Right forelimb (tissue), 1 donor: ENCODE measurements at regions not wholly inside any gene's neighbourhood (a gene's known extent, or its start where the extent isn't known, plus 50 kb on each side); places are given as distances from the start of the nearest gene placed in this dataset.

ENCODE experiments used
- DNase-seq: peaks from one replicate; pipeline ENCODE4 v3.0.0-alpha.2; 2018

- DNase-seq = no peak
These were observed 197.9 kb upstream of the FOXQ1 start for GRCh38 chr6:1113916-1114540.

DNA sequence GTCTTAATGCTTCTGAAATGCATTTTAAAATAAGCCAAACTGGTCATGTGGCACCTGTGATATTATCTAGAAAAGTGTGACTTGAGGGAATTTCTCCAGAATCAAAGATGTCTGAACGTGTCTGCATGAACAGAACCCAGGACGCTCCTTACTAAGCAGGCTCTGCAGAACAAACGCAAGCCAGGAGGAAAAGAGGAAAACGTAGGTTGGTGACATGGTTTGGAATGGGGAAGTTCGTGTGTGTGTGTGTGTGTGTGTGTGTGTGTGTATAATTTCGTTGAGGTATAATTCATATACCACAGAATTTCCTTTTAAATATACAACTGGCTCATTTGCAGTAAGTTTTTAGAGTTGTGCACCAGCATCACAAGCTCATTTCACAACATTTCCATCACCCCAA, 200.5 kb upstream of the FOXQ1 start:
- no peak for DNase-seq

DNA sequence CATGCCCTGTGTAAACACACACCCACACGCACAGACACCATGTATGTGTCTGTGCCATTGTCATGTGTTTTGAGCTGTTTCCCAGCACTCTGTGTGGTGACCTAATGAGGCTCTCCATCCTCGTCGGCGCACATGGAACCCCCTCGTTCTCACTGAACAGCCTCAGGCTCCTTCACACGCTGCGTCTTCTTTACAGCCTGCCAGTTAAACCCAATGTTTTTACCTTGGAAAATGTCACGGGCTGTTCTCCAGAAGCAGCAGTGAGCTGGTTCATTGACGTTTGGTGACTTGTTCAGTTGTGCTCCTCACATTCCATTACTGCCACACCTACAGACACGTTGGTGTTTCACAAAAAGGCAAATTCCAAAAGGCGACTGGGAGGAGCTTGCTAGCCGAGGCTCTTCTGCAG, 201.0 kb upstream of the FOXQ1 start:
- DNase-seq = no peak

- no peak for DNase-seq
These were observed 201.7 kb upstream of the FOXQ1 start for GRCh38 chr6:1110164-1110563.

- no peak for DNase-seq
These were observed 202.8 kb upstream of the FOXQ1 start for GRCh38 chr6:1109134-1109533.

DNA sequence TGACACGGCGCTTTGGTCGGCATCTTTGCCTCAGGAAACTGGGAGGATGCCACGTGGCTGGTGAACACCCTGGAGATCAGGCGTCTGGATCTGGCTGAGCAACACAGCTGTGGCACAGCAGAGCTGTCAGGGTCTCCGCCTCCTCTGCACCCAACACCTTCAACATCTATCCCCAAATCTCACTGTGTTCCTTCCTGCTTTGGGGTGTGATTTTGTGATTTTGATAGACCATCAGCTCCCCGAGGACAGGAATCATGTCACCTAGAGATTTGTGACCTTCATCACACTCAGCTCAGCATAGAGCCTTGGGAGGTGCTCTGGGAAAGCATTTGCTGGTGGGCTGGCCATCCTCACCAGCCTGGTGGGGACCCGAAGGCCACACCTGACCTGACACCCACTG, 203.7 kb upstream of the FOXQ1 start:
- no peak for DNase-seq

- no peak for DNase-seq
These were observed 204.3 kb upstream of the FOXQ1 start for GRCh38 chr6:1107578-1107977.

- no peak for DNase-seq
These were observed 206.0 kb upstream of the FOXQ1 start for GRCh38 chr6:1105833-1106400.

GRCh38 chr6:1104988-1105670, 206.8 kb upstream of the FOXQ1 start:
- DNase-seq = no peak

GRCh38 chr6:1103945-1104623, 207.8 kb upstream of the FOXQ1 start:
- no peak for DNase-seq

GRCh38 chr6:1103021-1103420, 208.9 kb upstream of the FOXQ1 start:
- no peak for DNase-seq

- DNase-seq = no peak
These were observed 211.6 kb upstream of the FOXQ1 start for GRCh38 chr6:1100269-1100668.

GRCh38 chr6:1099264-1099663, 212.6 kb upstream of the FOXQ1 start:
- DNase-seq = no peak

DNA sequence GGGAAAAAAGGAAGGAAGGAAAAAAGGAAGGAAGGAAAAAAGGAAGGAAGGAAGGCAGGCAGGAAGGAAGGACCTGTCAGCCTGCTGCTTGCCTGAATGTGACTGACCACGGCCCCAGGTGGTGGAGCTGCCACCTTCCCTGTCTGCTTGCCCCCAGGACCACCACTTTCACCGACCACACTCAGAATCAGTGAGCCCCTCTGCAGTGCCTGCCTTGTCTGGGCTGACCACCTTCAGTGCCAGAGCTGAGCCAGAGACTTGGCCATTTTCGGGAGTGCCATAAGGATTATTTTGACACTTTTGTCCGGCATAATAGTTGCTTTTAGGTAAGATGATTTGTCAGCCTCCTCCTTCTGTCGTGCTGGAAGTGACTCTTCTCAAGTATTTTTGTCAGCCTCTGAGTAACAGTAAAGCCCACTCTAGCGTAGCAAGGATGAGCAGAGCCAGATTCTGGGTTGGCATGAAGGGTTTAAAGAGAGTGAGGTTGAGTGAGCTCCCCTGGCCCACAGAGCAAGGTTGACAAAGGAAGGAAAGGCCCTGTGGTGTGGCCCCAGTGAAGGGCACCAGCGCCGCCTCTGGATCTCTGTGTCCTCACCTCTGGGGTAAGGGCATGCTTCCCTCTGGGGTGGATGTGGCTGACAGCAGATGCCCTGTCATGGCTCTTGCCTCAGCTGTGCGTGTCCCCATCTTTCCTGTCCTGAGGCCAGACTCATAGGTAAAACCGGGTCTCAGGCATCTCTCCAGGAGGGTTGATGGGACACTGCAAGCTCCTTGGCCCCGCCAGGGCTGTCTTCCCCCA, 214.7 kb upstream of the FOXQ1 start:
- DNase-seq = no peak

DNA sequence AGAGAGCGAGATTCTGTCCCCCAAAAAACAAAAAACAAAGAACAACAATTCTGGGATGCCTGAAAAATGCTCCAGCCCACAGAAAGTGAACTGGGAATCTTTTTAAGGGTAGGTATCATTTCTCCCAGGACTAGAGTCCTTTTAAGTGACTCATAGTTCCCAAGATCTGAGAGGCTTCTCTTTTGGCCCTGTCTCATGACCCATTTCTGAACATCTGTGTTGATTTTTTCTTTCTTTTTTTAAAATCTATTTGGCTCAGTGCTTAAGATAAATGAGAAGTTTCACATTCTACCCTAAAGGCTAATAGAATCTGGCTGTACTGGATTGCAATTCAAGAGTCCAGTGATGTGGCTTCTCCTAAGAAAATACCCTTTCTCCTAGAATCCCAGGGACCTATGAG, 217.6 kb upstream of the FOXQ1 start:
- no peak for DNase-seq

- no peak for DNase-seq
These were observed 220.0 kb upstream of the FOXQ1 start for GRCh38 chr6:1091900-1092299.

GRCh38 chr6:1089859-1090258, 222.0 kb upstream of the FOXQ1 start:
- DNase-seq = no peak

DNA sequence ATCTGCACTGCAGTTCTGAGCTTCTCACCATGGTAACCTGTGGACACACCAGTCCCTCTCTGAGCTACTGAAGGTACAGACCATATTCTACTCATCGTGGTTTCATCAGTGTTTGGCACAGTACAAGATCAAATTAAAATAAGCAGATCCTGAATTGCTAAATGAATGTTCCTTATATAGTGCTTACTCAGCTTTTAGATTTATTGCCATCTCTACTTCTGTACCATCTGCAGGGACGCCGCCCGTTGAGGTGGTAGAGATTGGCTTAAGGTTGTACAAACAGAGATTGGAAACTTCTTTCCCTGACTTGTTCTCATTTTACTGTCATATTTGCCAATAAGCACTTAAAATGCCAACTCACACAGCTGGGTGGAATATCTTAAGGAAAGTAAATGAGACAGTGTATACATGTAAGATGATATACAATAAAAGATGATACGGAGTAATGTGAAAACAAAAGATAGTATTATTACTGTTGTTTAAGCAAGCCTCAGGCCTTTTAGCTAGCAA, 223.4 kb upstream of the FOXQ1 start:
- DNase-seq = no peak

DNA sequence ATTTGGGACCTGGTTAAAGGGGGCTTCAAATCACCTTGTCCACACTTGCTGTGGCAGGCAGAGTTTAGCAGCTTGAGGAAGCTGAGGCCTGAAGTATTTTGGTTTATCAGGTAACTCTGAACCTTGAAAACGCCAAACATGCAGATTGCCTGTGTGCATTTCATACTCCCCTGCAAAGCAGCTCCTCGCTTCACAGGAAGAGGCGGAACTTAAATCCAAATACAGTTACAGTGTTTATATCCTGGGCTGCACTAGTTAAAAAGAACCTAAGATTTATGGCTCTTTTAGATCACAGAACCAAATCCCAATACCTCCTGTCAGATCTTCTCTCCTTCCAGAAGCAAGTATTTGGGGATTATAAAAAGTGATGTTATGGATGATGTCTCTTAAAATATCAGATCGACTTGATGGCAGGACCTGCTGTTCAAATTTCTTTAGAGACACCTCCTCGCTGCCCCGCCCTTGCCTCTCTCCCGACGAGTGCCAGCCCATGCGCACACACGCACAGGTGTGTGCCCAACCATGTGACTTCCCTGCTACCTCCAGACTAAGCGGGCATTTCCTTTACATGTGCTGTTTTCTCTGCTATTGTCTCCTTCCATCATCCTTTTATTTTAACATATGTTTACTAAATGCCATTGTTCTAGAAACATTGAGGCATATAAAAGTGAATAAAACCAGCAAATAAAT, 224.6 kb upstream of the FOXQ1 start:
- no peak for DNase-seq

DNA sequence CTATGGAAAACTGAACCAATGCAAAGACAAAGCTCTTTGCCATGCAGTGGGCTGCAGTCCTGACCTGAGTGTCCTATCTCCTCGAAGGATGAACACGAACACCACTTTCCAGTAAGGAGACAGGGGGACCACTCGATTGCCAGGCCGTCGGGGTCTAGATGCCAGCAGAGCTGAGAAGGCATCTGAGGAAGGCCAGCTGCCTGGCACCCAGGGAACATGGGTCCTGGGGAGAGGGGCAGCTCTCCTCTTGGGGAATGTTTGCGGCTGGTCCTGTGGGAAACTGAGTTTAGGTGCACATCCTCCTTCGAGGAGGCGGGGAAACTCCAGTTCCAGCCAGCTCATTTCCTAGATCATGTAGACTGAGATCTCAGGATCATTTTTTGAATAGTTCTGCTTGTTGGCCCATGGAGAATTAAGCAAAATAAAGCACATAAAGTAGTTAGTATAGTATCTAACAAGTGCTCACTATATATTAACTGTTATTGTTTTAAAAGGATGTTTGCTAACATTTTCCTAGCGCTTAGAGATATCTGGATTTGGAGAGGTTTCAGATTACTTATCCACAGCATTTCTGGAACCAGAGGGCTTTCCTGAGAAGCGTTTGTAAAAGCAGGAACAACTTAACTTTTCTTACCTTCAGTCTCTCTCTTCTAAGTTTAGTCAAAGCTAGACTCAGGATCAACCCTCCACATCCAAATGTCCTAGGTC, 225.3 kb upstream of the FOXQ1 start:
- no peak for DNase-seq

GRCh38 chr6:1082285-1082935, 229.5 kb upstream of the FOXQ1 start:
- DNase-seq = no peak
